ENCODE measurements at regions not wholly inside any gene's neighbourhood (a gene's known extent, or its start where the extent isn't known, plus 50 kb on each side); places are given as distances from the start of the nearest gene placed in this dataset.

GRCh38 chr6:66858196-66858595, 1151.2 kb upstream of the EYS start:
- no peak for TF ChIP-seq CTCF (IDR thresholded peaks at IDR 0.05; ENCODE audit: extremely low read depth in 1 of 2, insufficient read depth in 1 of 2, low read depth in 1 of 2, low read length in 2 of 2)
- TF ChIP-seq POLR2AphosphoS5 (IDR thresholded peaks at IDR 0.05; ENCODE audit: insufficient read depth, low read depth, low read length) = no peak

Measured in endothelial cell of umbilical vein (primary cell).